IPS-11a (cell line): ENCODE measurements at regions not wholly inside any gene's neighbourhood (a gene's known extent, or its start where the extent isn't known, plus 50 kb on each side); places are given as distances from the start of the nearest gene placed in this dataset.
"Not testable (repeated sequence)": the region's sequence is repeated elsewhere in the genome, so short reads cannot be mapped to it uniquely, and the experiment has no call there.

Source experiments
- H3K4me3 ChIP-seq: one replicate; pipeline ENCODE4 v1.5.1; 2013; ENCODE audit warnings: low read depth, low read length, control low read depth

DNA sequence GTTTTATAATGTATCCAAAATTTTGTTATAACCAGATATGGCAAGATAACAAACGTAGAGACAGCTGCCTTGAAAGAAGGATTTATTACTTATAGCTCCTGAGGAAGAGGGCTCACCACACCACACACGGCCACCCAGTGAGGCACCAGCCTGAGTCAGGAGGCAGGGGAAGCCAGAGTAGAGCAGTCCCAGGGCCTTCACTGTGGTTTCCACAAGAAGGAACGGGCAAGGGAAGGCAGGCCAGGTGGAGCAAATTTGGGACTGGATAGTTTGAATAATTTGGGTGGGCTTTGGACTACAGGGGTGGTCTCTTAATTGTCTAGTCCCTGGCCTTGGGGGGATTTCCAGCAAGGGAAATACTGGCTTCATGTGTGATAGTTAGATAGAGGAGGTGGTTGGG, 72.5 kb downstream of the RRAGC start:
- no peak overlapping the region for H3K4me3 ChIP-seq

DNA sequence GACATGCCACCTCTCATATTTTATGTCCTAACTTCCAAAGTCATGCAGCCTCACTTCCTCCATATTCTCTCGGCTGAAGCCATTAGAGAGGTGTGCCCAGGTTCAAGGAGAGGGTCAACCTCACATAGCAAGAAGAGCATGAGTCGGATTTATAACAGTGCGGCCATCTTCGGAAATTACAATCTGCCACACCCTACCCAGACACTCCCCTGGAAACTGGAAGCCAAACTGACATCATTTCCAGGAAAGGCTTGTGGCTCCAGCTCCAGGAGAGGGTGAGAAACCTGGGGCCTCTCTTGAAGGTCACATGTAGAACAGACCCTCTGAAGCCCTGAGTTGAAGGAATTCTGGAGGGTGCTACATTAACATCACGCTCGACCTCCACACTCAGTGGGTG, 73.5 kb downstream of the RRAGC start:
- no peak overlapping the region for H3K4me3 ChIP-seq

DNA sequence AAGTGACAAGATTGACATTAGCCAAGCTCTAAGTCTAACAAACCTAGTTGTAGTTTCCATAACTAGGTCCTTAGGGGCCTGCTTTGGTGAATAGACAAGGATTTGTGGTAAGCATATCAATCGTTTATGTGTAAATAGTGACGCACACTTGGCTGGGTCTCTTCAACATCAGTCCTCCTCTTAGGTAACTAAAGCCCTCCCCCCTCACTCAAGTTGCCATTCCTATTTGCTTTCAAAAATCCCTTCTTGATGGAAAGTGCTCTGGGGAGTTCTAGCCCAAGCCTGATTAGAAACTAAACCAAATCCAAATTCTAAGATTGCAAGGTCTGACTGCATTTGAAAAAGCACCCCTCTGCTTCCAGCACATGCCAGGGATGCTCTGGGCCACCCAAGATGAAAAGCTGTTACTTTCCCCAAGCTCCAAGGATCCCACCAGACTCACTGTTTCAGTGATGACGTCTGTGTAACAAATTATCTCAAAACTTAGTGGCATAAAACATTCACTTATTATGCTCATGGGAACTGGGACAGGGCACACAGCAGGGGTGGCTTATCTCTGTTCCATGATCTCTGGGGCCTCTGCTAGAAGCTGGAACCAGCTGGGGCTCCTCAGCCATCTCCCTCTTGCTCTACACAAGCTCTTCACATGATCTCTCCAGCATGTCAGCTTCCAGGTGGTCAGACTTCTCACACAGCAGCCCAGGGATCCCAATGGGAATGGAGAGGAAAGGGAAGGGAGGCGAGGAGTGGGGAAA, 74.1 kb downstream of the RRAGC start:
- H3K4me3 ChIP-seq, result no peak overlapping the region

DNA sequence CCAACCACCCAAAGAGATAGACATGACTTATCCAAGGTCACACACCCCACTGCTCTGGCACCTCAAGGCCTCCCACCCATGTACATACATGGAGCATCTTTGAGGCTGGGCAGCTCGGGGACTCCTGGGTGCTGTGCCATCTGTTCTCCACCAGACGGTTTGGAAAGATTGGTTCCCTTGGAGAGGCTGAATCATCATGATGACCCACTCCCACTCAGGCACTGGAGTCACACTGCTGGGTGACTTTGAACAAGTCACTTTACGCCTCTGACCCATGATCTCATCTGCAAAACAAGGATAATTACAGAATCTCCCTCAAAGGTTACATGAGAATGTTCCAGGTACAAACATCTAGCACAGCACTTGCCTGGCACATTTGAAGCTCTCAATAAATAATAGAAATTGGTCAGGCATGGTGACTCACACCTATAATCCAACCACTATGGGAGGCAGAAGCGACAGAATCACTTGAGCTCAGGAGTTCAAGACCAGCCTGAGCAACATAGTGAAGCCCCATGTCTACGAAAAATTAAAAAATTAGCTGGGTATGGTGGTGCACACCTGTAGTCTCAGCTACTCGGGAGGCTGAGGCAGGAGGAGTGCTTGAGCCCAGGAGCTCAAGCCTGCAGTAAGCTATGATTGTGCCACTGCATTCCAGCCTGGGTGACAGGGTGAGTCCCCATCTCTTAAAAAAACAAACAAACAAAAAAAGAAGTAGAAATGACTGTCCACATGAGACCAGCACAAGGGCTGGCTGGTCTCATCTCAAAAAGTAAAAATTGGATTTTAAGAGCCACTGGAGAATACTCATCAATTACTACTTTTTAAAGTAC, 74.9 kb downstream of the RRAGC start:
- H3K4me3 ChIP-seq, result no peak overlapping the region

DNA sequence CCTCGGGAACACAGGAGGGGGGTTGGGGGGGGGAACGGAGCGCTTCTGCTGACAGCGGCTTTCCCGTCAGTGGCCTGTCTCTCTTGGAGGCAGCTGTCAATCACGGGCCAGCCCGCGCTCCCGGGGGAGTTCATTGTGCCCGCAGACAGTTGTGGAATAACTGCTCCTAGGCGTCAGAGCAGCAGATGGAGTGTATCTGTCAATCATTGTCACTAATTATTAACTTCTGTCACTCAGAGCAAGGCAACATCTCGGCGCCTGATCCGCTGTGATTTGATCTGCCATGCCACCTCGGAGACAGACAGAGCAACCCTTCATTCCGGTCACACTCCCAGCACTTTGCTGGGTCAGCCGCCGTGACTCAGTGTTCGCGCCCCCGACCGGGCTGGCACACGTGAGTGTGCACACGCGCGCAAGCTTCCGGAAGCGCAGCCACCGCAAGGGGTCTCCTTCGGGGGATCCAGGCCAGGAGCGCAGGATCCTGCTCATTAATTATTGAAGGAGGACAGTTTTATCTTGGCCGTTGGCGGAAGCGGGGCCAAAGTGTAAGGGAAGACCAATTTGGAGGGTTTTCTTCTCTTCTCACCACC, 75.8 kb downstream of the RRAGC start:
- H3K4me3 ChIP-seq, result no peak overlapping the region

DNA sequence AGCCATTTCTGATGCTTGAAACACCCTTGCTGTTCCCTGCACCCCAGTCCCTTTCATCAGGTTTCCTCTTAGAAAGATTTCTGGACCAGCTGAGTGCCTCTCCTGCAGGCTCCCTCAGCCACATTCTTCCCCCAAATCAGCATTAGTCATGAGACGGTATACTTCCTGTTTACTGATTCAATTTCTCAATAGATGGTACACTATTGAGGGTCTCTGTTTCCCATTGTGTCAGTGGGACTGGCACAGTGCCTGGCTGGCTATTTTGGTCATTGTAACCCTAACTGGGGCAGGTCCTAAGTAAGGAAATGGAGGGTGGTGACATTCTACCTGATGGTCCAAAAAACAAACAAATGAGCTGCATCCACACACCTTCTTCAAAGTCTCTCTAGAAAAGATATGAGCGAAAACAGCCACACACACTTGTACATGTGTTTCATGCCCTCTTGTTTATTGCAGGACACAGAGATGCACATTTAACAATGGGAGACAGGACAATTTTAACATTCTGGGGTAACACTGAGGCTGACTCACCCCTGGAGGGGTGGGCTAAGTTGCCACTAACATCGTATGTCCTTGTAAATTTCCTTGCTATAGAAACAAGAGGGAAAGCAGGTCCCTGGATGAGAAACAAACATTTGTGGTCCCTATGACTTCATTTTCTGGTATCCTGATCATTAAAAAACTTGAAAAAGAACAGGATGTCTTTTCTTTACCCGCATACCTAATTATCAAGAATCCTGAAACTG, 77.5 kb downstream of the RRAGC start:
- H3K4me3 ChIP-seq, result no peak overlapping the region

DNA sequence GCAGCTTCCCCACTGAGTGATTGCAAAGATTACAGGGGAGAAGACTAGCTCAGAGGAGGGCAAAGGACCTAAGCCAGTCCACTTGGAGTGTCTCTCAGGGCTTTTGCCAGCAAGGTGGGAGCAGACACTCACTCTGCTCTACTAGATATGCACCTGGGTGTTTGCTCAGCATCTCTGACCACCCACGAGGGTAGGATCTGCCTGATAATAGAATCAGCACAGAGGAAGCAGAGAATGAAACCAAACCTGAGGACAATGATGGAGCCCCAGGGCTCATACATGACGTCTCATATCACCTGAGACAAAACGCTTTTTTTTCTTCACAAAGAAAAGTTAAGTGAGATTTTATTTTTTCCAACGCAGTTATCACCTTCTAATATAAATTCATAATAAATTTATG, 79.4 kb downstream of the RRAGC start:
- H3K4me3 ChIP-seq, result no peak overlapping the region

DNA sequence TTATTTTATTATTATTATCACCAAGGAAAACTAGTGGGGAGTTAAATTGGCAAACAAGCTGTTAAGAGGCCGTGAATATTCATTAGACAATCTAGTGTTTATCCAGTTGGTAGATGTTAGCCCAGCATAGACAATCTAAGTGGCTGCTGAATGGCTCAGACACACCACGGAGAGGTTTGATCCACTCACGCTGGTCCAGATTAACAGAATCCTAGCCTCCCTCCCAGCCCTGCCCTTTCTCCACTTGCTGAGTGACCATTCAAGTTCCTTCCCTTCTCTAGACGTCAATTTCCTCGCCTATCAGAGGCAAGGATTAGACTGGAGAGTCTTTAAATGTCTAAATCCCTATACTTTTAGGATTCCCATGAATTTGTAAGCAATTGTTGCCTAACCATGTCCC, 80.1 kb downstream of the RRAGC start:
- no peak overlapping the region for H3K4me3 ChIP-seq

DNA sequence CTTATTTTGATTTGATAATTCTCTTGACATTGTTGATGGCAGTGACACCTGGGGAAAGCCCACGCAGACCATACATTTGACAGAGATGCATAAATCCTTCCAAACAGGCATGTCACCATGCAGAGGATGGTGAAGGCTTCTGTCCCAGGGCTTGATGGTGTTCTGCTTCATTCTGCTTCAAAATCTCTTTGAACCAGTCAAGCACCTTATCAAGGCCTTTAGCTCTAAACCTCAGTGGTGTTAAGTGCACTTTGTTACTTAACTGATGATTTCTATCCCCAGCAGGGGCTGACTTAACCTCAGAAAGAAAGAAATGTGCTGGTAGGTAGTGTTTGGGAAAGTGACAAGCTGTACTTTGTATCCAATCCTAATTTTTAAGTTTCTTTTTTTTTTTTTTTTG, 81.1 kb downstream of the RRAGC start:
- H3K4me3 ChIP-seq, result no peak overlapping the region

DNA sequence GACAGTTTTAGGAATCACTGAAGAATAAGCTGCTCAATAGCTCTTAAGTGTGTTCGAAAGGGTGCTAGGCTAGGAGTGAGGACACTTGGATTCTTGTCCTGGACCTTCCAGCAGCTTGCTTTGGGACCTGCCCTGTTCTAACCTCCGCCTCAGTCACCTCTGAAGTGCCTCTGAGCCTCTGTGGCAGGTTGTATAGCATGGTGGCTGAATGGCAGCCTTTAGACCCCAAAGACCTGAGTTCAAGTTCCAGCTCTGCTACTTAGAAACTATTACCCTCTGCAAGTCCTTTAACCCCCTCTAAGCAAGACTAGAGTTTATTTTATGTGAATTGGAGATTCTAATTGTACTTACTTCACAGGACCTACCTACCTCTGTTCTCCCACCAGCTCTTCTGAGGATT, 81.5 kb downstream of the RRAGC start:
- no peak overlapping the region for H3K4me3 ChIP-seq

DNA sequence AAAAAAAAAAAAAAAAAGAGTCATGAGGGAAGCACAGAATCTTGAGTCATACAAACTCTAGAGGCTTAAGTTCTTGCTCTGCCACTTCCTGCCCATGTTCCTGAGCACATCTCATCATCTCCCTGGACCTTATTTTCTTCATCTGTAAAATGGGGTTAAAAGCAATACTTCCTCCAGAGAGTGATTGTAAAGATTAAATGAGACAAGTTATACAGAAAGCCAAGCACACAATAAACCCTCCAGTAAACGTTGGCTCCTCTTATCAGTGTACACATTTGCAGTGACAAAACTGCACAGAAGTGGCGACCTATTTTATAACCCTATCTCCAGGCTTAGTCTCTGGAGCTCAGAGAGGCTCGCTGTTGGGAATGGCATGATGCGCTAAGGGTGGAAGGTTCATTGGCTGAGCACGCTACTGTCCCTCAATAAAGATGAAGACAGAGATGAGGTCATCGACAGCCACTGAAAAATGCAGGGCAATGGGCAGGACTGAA, 82.1 kb downstream of the RRAGC start:
- no peak overlapping the region for H3K4me3 ChIP-seq

DNA sequence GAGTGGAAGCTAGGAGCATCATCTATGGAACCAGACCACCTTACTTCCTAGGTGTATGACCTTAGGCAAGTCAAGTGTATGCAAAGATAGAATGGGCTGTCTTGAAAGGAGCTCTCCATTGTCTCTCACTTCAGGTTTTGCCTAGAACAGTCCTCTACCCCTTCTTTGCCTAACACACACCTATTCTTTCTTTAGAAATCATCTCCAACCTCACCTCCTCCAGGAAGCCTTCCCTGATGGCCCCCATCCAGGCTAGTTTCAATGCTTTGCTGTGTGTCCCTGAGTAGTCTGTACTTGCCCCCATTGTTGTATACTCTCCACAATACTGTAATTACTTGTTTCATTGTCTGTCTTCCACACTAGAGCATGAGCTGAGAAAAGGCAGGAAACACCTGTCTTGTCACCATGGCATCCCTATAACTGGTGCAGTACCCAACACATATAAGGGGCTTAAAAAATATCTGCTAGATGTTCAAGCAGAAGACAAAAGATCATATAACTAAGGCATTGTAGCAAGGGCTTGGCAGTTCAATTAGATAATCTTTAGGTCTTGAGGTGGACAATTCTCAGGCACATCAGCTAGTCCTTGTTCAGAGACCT, 83.0 kb downstream of the RRAGC start:
- no peak overlapping the region for H3K4me3 ChIP-seq

DNA sequence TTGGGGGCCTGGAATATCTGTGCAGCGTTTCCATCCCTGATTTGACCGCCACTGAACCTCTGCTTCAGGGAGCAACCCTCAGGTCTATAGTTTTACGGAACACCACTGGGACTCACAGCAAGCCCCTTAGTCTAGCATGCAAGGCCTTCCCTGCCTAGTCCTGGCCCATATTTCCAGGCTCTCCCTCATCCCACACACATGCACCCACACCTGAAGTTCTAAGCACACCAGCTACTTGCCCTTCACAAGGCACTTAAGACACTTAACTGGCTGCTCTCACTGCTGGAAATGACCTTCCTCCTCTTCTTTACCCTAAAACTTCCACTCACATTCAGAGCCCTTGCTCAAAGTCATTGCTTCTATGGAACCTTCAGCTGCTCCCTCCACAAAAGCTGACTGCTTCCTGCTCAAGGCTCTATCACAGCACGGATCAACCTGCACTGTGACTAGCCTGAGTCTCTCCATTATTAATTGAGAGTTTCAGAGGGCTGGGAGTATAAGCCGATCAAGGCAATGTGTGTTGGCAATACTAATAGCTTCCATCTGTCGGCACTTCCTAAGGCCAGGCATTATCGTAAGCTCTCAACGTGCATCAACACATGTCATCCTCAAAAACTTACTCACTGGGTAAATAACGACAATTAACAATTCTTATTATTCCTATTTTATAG, 84.3 kb downstream of the RRAGC start:
- no peak overlapping the region for H3K4me3 ChIP-seq

DNA sequence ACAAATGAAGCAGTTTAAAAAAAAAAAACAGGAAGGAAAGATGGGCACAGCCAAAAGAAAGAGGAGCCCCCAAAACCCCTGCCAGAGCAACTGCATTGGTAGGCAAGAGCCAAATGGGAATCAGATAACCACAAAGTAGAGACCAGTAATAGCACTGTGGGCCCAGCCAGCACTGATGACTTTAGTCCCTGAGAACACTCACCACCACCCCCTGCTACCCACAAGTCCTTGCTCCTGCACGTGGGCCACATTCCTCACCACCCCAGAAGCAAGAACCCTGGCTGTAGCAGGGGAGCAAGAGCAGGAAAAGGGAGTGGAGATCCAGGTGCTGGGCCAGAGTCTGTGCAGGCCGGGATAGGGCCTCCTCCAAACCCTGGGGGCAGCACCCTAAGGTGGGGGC, 86.1 kb downstream of the RRAGC start:
- H3K4me3 ChIP-seq, result no peak overlapping the region

DNA sequence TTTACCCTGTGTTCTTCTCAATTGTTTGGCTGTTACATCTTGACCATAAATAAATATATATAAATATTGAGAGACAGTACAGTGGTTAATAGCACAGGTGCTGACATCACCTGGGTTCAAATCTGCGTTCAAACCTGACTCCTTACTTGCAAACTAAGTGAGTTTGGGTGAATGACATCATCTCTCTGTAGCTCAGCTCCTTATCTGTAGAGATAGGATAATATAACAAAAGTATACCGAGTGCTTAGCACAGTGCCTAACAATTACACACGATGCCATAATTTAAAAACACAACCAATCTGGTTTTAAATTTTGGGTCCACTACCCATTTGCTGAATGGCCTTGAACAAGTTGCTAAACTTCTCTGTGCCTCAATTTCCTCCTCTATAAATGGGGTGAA, 86.6 kb downstream of the RRAGC start:
- no peak overlapping the region for H3K4me3 ChIP-seq

DNA sequence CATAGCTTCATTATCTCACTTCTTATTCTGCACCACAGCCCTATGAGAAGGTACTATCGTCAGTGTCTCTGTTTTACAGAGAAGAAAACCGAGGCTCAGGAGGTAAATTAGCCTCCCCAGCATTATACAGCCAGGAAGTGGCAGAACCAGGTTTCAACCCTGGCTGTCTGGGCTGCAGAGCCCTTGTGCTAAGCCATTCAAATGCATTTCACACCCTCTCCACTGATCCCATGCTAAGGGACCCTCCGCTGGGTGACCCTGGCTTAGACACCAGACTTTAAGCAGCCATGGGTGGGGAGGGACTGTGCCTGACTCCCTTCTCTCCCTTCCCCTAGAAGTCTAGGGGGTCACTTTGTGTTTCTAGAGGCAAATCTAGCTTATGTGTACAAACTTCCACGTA, 87.5 kb downstream of the RRAGC start:
- no peak overlapping the region for H3K4me3 ChIP-seq

DNA sequence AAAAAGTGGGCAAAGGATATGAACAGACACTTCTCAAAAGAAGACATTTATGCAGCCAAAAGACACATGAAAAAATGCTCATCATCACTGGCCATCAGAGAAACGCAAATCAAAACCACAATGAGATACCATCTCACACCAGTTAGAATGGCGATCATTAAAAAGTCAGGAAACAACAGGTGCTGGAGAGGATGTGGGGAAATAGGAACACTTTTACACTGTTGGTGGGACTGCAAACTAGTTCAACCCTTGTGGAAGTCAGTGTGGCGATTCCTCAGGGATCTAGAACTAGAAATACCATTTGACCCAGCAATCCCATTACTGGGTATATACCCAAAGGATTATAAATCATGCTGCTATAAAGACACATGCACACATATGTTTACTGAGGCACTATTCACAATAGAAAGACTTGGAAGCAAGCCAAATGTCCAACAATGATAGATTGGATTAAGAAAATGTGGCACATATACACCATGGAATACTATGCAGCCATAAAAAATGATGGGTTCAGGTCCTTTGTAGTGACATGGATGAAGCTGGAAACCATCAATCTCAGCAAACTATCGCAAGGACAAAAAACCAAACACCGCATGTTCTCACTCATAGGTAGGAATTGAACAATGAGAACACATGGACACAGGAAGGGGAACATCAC, 88.9 kb downstream of the RRAGC start:
- H3K4me3 ChIP-seq, result not testable (repeated sequence)

DNA sequence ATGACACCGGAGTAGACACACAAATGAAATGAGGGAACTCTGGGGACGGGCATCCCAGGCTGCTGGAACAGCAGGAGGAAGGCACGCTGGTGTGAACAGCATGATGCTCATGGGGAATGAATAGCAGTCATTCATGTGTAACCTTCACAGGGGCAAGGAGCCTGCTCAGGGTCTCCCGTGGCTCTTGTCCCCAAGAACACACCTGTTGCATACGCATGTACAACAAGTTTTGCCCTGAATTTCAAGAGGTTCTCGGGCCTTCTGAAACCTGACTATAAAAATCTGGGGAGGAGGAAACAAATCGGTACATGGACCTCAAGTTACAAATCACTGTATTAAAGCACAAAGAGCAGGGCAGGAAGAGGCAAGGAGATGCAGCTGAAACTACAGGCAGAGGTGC, 93.4 kb downstream of the RRAGC start:
- H3K4me3 ChIP-seq, result no peak overlapping the region

DNA sequence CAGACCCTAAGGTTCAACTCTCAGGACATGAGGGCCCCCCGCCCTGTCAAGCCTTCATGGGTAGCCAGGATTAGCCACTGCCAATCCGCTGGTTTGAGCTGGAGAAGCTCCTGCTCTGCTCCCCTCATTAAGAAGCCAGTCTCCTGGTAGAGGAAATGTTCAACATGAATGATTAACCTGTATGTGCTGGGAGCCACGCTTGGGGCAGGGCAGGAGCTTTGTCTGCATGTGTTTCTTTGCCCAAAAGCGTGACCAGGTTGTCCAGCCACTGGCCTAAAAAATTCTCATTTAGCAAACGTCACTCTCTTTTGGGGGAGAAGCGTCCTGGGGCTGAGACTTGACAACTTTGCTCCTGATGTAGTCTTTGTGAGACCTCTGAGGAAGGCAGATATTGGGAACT, 96.5 kb downstream of the RRAGC start:
- H3K4me3 ChIP-seq, result no peak overlapping the region

DNA sequence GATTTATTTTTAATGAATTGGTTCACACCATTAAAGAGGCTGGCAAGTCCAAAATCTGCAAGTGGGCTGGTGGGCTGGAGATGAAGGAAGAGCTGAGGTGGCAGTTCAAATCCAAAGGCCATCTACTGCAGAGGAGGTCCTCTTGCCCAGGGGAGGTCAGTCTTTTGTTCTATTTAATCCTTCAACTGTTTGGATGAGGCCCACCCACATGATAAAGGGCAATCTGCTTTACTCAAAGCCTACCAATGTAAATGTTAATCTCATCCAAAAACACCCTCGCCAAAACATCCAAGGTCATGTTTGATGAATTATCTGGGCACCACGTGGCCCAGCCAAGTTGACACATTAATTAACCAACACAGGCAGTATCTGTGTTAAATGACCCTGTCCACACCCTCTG, 99.0 kb downstream of the RRAGC start:
- no peak overlapping the region for H3K4me3 ChIP-seq
